OCI-LY7 (cell line): ENCODE measurements at regions not wholly inside any gene's neighbourhood (a gene's known extent, or its start where the extent isn't known, plus 50 kb on each side); places are given as distances from the start of the nearest gene placed in this dataset.

Experiments used
- BruUV-seq: library from RNA; stranded (reverse); fragments of 400-500 nt; replicated peaks from 2 replicates; lab custom pipeline; 2021; lab: Mats Ljungman, UMichigan
- CTCF ChIA-PET: fragments of 300-600 bp; sonication (Branson Sonifier 250); formaldehyde crosslinking; loops from one replicate; lab custom pipeline; 2022; ENCODE audit warnings: antibody characterized with exemption; ENCODE audit not compliant: unreplicated experiment; lab: Charles Lee
- POLR2A ChIA-PET: fragments of 300-600 bp; sonication (Branson Sonifier 250); formaldehyde crosslinking; loops from one replicate; lab custom pipeline; 2022; ENCODE audit warnings: antibody characterized with exemption; lab: Charles Lee
- DNase-seq: peaks from one replicate; pipeline ENCODE4 v3.0.0-alpha.2; 2015; ENCODE audit warnings: low spot score
- H2AFZ ChIP-seq: fragments of 200-600 bp; sonication (generic), shearing (Covaris generic); 2 replicates; pipeline ENCODE4 v1.6.1; 2014; ENCODE audit warnings: mild to moderate bottlenecking, antibody characterized with exemption, low read length, moderate library complexity
- H3K27ac ChIP-seq: fragments of 200-600 bp; sonication (generic); 2 replicates; pipeline ENCODE4 v1.5.1; 2014; ENCODE audit warnings: mixed run types, low read depth, mild to moderate bottlenecking, moderate library complexity, low read length, inconsistent platforms; ENCODE audit not compliant: poor library complexity, severe bottlenecking
- H3K36me3 ChIP-seq: fragments of 200-600 bp; sonication (generic); 2 replicates; pipeline ENCODE4 v1.6.1; 2014; ENCODE audit warnings: mild to moderate bottlenecking, antibody characterized with exemption, low read length, moderate library complexity, mixed read lengths; ENCODE audit not compliant: insufficient read depth
- H3K4me1 ChIP-seq: fragments of 200-600 bp; sonication (generic); 2 replicates; pipeline ENCODE4 v1.5.1; 2014; ENCODE audit warnings: mild to moderate bottlenecking, low read length; ENCODE audit not compliant: insufficient read depth, poor library complexity, severe bottlenecking
- H3K4me2 ChIP-seq: fragments of 200-600 bp; sonication (generic); 2 replicates; pipeline ENCODE4 v1.6.1; 2014; ENCODE audit warnings: mild to moderate bottlenecking, low read length
- H3K4me3 ChIP-seq: fragments of 200-600 bp; sonication (generic); 2 replicates; pipeline ENCODE4 v1.5.1; 2014; ENCODE audit warnings: mild to moderate bottlenecking, low read depth, low read length; ENCODE audit not compliant: poor library complexity, severe bottlenecking
- H3K79me2 ChIP-seq: fragments of 200-600 bp; sonication (generic); 2 replicates; pipeline ENCODE4 v1.6.1; 2016; ENCODE audit warnings: low read depth, mild to moderate bottlenecking, low read length, moderate library complexity, mixed read lengths; ENCODE audit not compliant: insufficient read depth
- H3K9me2 ChIP-seq: fragments of 200-600 bp; sonication (generic); 2 replicates; pipeline ENCODE4 v1.6.1; 2016; ENCODE audit warnings: mild to moderate bottlenecking, low read length, mixed read lengths; ENCODE audit not compliant: insufficient read depth
- H3K9me3 ChIP-seq: fragments of 200-600 bp; sonication (generic); 2 replicates; pipeline ENCODE4 v1.6.1; 2014; ENCODE audit warnings: mild to moderate bottlenecking, mixed run types, low read length, mixed read lengths
- H4K20me1 ChIP-seq: fragments of 200-600 bp; sonication (generic); 2 replicates; pipeline ENCODE4 v1.6.1; 2014; ENCODE audit warnings: mild to moderate bottlenecking, antibody characterized with exemption, low read length, moderate library complexity, mixed read lengths; ENCODE audit not compliant: insufficient read depth
- CTCF ChIP-seq: fragments of 200-600 bp; sonication (generic); conservative IDR thresholded peaks from 2 replicates; pipeline ENCODE4 v1.5.1; 2014; ENCODE audit warnings: mild to moderate bottlenecking, antibody characterized with exemption, low read length, moderate library complexity, mixed read lengths
- EZH2phosphoT487 ChIP-seq: fragments of 200-600 bp; sonication (generic); IDR thresholded peaks from 2 replicates; pipeline ENCODE4 v1.6.1; 2018; ENCODE audit warnings: low read depth, borderline replicate concordance, mild to moderate bottlenecking, mixed run types, antibody characterized with exemption, low read length, moderate library complexity, mixed read lengths
- intact Hi-C: fragments of 100-400 bp; cut with micrococcal nuclease; formaldehyde crosslinking; loops from one replicate; pipeline ENCODE4 v1.10.0; 2022; ENCODE audit not compliant: unreplicated experiment

- no peak for DNase-seq
- Histone ChIP-seq H3K9me3 (no peaks in the 10 kb centered on the region), H3K27ac (no peak overlapping the region), H3K4me3 (no peak overlapping the region), H4K20me1 (no peaks in the 10 kb centered on the region), H2AFZ (no peak overlapping the region), H3K4me2 (no peak overlapping the region), H3K4me1 (no peaks in the 10 kb centered on the region), H3K9me2 (no peaks in the 10 kb centered on the region), H3K36me3 (no peaks in the 10 kb centered on the region), H3K79me2 (no peaks in the 10 kb centered on the region)
- BruUV-seq, result no TSS peak
- ChIA-PET POLR2A (no interaction called here), CTCF (no interaction called here)
- intact Hi-C loops, result no loop called here
- TF ChIP-seq CTCF (no peak), EZH2phosphoT487 (no peak)
Measured at GRCh38 chr10:47207894-47208469, 92.0 kb upstream of the GDF10 start.

- Histone ChIP-seq H3K79me2 (no peaks in the 10 kb centered on the region), H4K20me1 (no peaks in the 10 kb centered on the region), H3K36me3 (no peaks in the 10 kb centered on the region), H3K9me2 (no peaks in the 10 kb centered on the region), H3K4me2 (no peak overlapping the region), H3K4me3 (no peak overlapping the region), H3K27ac (no peak overlapping the region), H3K4me1 (no peaks in the 10 kb centered on the region), H3K9me3 (no peaks in the 10 kb centered on the region), H2AFZ (no peak overlapping the region)
- DNase-seq, result no peak
- TF ChIP-seq CTCF (no peak), EZH2phosphoT487 (no peak)
- ChIA-PET POLR2A (no interaction called here), CTCF (no interaction called here)
- no TSS peak for BruUV-seq
- intact Hi-C loops, result no loop called here
Measured at GRCh38 chr10:47209466-47209865, 90.5 kb upstream of the GDF10 start.

- Histone ChIP-seq H2AFZ (no peak overlapping the region), H3K4me1 (no peaks in the 10 kb centered on the region), H3K79me2 (no peaks in the 10 kb centered on the region), H3K4me3 (no peak overlapping the region), H3K27ac (no peak overlapping the region), H3K9me2 (no peaks in the 10 kb centered on the region), H3K4me2 (no peak overlapping the region), H3K9me3 (no peaks in the 10 kb centered on the region), H4K20me1 (no peaks in the 10 kb centered on the region), H3K36me3 (no peaks in the 10 kb centered on the region)
- TF ChIP-seq EZH2phosphoT487 (no peak), CTCF (no peak)
- intact Hi-C loops, result no loop called here
- no TSS peak for BruUV-seq
- POLR2A ChIA-PET, result no interaction called here
- CTCF ChIA-PET, result no interaction called here
- no peak for DNase-seq
Measured at GRCh38 chr10:47214520-47214919, 85.5 kb upstream of the GDF10 start.
